GM13976 (cell line): ENCODE measurements at regions not wholly inside any gene's neighbourhood (a gene's known extent, or its start where the extent isn't known, plus 50 kb on each side); places are given as distances from the start of the nearest gene placed in this dataset.
"Not testable (repeated sequence)": the region's sequence is repeated elsewhere in the genome, so short reads cannot be mapped to it uniquely, and the experiment has no call there.

ENCODE experiments used
- DNase-seq: peaks from one replicate; pipeline ENCODE4 v3.0.0; 2012; ENCODE audit warnings: low spot score
- CTCF ChIP-seq: IDR thresholded peaks from 2 replicates; pipeline ENCODE4 v1.5.1; 2012; ENCODE audit warnings: borderline replicate concordance, mild to moderate bottlenecking; ENCODE audit not compliant: insufficient read depth; ENCODE audit errors: extremely low read depth, missing control alignments, control extremely low read depth
- in situ Hi-C: fragments of 300-500 bp; cut with MboI; formaldehyde crosslinking; loops from one replicate; pipeline ENCODE4 v1.12.0; 2022; ENCODE audit warnings: low sequenced_read_pairs, mixed read lengths, inconsistent platforms; ENCODE audit not compliant: unreplicated experiment

- in situ Hi-C loops, result no loop called here
- DNase-seq, result no peak
- TF ChIP-seq CTCF, result no peak
Observed at GRCh38 chr2:128603411-128603924, 284.8 kb upstream of the HS6ST1 start.

GRCh38 chr2:128604045-128604444 is 285.4 kb upstream of the HS6ST1 start:
- no peak for DNase-seq
- in situ Hi-C loops, result no loop called here
- TF ChIP-seq CTCF, result no peak

- DNase-seq, in situ Hi-C loops: not testable (repeated sequence)
Observed at GRCh38 chr2:128604581-128604980, 285.9 kb upstream of the HS6ST1 start.

GRCh38 chr2:128605421-128605820 is 286.8 kb upstream of the HS6ST1 start:
- in situ Hi-C loops, result no loop called here

GRCh38 chr2:128605931-128606330 is 287.3 kb upstream of the HS6ST1 start:
- in situ Hi-C loops, result no loop called here
- TF ChIP-seq CTCF, result no peak
- DNase-seq, result no peak

More at GRCh38 chr2:128605421-128605820, 286.8 kb upstream of the HS6ST1 start:
- no peak for DNase-seq
- TF ChIP-seq CTCF, result no peak

GRCh38 chr2:128606837-128607236 is 288.2 kb upstream of the HS6ST1 start:
- no peak for TF ChIP-seq CTCF
- no peak for DNase-seq
- in situ Hi-C loops, result no loop called here

GRCh38 chr2:128607440-128607839 is 288.8 kb upstream of the HS6ST1 start:
- no peak for TF ChIP-seq CTCF
- in situ Hi-C loops, result no loop called here
- DNase-seq, result no peak
